NCI-H1694 (cell line): ENCODE measurements at regions not wholly inside any gene's neighbourhood (a gene's known extent, or its start where the extent isn't known, plus 50 kb on each side); places are given as distances from the start of the nearest gene placed in this dataset.

ENCODE experiments used
- DNase-seq: peaks from one replicate; lab custom pipeline; 2025; lab: John Stamatoyannopoulos, UW

- DNase-seq: no peak
Measured at GRCh38 chr13:105297839-105298238, 1237.6 kb downstream of the EFNB2 start.

- no peak for DNase-seq
Measured at GRCh38 chr13:105291987-105292386, 1243.5 kb downstream of the EFNB2 start.

GRCh38 chr13:105290596-105290995 is 1244.9 kb downstream of the EFNB2 start:
- no peak for DNase-seq

- DNase-seq: no peak
Measured at GRCh38 chr13:105285526-105285925, 1249.9 kb downstream of the EFNB2 start.

- DNase-seq: no peak
Measured at GRCh38 chr13:105282406-105283285, 1252.8 kb downstream of the EFNB2 start.

GRCh38 chr13:105278943-105279381 is 1256.5 kb downstream of the EFNB2 start:
- no peak for DNase-seq

- no peak for DNase-seq
Measured at GRCh38 chr13:105276571-105276970, 1258.9 kb downstream of the EFNB2 start.

- no peak for DNase-seq
Measured at GRCh38 chr13:105273665-105274222, 1261.7 kb downstream of the EFNB2 start.

- no peak for DNase-seq
Measured at GRCh38 chr13:105272660-105273631, 1262.5 kb downstream of the EFNB2 start.

- DNase-seq: no peak
Measured at GRCh38 chr13:105266615-105267014, 1268.8 kb downstream of the EFNB2 start.

- DNase-seq: no peak
Measured at GRCh38 chr13:105262579-105262978, 1272.9 kb downstream of the EFNB2 start.

GRCh38 chr13:105259426-105259825 is 1276.0 kb downstream of the EFNB2 start:
- no peak for DNase-seq

- no peak for DNase-seq
Measured at GRCh38 chr13:105255472-105255871, 1280.0 kb downstream of the EFNB2 start.

- DNase-seq: no peak
Measured at GRCh38 chr13:105251293-105251692, 1284.2 kb downstream of the EFNB2 start.

GRCh38 chr13:105247830-105248229 is 1287.6 kb downstream of the EFNB2 start:
- DNase-seq: no peak

- DNase-seq: no peak
Measured at GRCh38 chr13:105240371-105240770, 1295.1 kb downstream of the EFNB2 start.

- no peak for DNase-seq
Measured at GRCh38 chr13:105232439-105232838, 1303.0 kb downstream of the EFNB2 start.

- no peak for DNase-seq
Measured at GRCh38 chr13:105232006-105232405, 1303.5 kb downstream of the EFNB2 start.

- DNase-seq: no peak
Measured at GRCh38 chr13:105231579-105231978, 1303.9 kb downstream of the EFNB2 start.

GRCh38 chr13:105220881-105221280 is 1314.6 kb downstream of the EFNB2 start:
- no peak for DNase-seq

- DNase-seq: no peak
Measured at GRCh38 chr13:105220063-105220462, 1315.4 kb downstream of the EFNB2 start.

GRCh38 chr13:105219651-105220050 is 1315.8 kb downstream of the EFNB2 start:
- no peak for DNase-seq
